Jurkat, Clone E6-1 (cell line): ENCODE measurements at regions not wholly inside any gene's neighbourhood (a gene's known extent, or its start where the extent isn't known, plus 50 kb on each side); places are given as distances from the start of the nearest gene placed in this dataset.

Source experiments
- DNase-seq: peaks from one replicate; pipeline ENCODE4 v3.0.0-alpha.2; 2011; ENCODE audit warnings: low read depth, low spot score
- H3K4me3 ChIP-seq: 2 replicates; pipeline ENCODE4 v1.5.1; 2011; ENCODE audit warnings: mild to moderate bottlenecking, low read length, control low read depth, moderate library complexity

DNA sequence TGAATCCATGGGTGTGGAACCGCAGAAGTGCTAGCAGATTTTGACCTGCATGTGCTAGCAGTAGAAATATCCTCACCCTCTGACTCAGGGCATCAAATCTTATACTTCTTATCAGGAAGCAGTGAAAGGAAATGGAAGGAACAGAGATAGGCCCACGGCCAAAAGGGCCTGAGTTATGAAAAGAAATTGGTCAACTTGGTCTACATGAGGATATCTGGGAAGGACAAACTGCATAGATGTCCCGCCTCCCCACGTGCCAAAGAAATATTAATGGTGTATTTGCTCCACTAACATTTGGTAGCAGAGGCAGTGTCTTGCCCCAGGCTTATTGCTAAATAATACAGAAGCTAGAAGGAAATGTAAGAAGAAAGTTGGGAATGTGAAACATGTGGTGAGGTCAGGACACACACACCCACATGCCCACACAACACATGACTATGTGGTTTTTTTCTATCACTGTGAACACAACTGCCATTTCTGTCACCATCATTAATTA is 93.6 kb upstream of the COL8A1 start:
- H3K4me3 ChIP-seq: no peak overlapping the region
- no peak for DNase-seq

DNA sequence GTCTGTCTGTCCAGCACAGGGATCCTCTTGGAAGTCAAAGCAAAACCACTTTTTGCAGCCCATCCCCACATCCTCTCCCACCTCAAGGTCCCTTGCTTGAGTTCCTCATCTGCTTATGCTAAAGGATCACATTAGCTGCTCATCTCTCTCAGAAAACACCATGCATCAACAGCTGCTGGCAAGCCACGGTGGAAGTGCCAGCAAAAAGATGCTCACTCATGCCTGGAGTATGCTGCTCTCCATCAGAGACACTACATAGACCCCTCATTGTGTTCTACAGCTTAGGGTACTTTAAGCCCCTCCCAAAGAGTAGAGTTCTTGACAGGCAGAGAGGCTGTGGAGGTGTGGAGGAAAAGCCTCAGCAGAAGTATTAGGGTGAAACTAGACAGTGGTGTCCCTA is 94.6 kb upstream of the COL8A1 start:
- H3K4me3 ChIP-seq: no peak overlapping the region
- DNase-seq: no peak

DNA sequence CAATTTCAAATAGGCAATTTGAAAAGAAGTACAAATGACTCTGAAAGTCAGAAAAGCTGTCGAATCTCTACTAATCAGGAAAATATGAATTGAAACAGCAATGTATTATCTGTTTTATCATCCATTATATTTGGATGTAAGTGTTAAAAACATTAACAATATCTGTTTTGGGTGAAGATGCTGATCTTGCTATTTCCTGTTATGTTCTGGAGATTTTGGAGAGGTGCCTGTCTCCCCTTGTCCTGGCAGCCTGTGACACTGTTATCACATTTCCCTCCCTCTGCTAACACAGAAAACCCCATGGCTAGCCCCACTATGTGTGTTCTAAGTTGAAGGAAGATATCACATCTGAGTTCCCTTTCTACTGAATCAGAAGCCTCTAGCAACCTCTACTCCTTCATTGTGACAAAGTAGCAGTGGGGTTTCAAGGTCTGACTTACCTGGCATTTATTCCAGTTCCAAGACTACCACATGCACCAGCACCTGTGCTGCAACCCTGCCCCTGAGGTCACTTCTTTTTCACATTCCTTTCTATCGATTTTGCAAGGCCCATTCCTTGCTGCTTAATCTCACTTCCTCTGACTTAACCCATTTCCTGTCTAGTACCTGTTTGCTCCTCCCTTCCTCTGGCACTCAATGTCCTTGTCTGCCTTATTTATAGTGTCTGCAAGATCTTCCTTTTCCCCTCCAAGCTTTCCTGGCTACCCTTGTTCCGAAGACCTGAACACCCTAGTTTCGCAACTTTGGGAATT is 95.5 kb upstream of the COL8A1 start:
- peak; percentile 8 for DNase-seq
- H3K4me3 ChIP-seq: no peak overlapping the region

DNA sequence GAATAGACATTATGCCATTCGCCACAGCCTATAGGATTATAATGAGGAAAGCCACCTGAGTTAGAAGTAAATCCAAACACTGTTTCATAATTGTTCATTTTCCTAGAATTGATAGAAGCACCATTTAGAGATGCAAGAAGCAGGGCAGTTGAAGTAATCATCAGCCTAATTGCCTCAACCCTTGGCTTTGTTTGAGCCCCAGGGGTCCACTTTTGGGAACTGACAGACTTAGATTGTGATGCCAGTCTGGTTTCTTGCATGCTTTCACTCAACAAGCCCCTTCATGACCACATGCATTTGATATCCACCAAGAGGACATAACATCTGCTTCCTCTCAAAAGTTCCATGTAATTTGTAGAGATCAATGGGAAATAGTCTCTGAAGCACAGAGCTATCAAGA is 97.2 kb upstream of the COL8A1 start:
- DNase-seq: no peak
- no peak overlapping the region for H3K4me3 ChIP-seq

DNA sequence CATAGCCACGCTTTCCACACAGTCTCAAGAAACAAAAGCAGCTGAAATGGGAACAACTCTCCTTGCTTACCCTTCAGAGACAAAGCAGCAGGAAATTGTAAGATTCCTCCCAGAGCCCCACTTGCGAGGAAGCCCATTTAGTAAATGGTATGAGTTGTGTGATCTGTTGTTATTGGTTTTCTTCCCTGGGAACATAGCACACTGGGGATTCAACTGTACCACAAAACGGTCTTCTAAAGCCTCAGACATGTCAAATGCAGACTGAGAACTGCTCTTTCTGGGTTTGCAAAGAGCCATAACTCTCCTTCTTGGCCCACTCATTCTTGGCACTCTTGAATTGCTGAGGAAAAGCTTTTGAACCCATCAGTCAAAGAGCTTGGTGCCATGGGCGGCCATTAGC is 101.0 kb upstream of the COL8A1 start:
- no peak for DNase-seq

DNA sequence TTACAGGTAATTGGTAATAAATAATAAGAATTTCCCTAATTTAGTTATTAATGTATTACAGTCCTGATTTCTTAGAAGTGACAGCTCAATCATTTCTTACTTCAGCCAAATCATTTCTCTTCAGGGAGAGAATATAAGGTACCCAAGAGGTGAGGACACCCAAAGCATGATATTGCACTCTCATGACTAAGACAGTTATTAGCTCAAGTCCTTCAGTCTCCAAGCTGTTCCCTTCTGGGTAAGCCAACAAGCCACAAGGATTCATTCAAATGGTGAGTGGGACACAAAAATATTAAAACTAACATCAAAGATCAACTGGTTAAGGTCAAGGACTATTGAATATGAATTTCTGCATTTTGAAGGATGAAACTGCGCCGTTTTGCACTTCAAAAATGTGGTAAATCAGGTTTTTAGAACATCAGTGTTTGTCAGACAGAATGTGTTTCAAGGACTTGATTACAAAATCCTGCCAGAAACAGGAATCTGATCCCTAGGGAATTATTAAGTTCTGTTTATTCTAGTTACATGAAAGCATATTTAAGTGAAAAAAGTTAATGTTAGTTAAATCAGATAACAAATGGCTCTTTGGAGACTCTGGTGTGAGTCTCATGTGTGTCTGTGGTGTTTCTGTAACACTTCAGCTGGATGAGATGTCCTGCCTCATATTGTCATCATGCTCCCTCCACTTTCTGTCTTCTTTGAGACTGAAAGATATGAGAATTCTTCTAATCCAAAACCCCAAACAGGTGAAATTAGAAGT is 101.7 kb upstream of the COL8A1 start:
- no peak overlapping the region for H3K4me3 ChIP-seq
- no peak for DNase-seq

More for the DNA sequence above, 101.0 kb upstream of the COL8A1 start:
- no peak overlapping the region for H3K4me3 ChIP-seq

DNA sequence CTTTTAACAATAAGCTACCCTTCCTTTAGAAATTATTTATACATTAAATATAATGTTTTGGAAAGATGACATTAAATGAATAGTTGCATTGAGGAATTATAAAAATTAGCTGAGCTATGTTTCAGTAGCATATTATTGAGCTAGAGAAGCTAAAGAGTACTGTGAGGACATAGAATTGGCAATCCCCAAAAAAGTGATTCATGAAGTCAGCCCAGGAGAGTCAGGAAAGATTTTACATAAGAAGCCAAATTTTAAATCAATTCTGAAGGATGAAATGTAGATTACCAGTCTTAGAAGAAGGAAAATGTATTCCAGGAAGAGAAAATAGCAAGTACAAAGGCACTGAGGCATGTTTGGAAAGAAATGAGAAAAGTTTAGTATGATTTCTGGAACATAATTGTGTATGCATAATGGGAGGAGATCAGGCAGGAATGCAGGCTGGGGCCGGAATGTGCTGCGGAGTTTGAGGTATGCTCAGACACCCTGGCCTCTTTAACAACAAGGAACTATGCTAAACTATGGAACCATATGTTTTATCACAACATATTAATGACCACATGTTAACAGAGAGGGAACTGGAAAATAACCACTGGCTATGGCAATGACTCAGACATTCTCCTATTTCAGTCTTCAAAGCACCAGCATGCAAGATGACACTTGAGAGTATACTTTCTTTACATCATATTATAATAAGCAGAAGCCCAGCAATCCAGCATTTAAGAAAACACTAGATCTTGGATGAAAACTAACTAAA is 103.3 kb upstream of the COL8A1 start:
- no peak overlapping the region for H3K4me3 ChIP-seq
- no peak for DNase-seq

DNA sequence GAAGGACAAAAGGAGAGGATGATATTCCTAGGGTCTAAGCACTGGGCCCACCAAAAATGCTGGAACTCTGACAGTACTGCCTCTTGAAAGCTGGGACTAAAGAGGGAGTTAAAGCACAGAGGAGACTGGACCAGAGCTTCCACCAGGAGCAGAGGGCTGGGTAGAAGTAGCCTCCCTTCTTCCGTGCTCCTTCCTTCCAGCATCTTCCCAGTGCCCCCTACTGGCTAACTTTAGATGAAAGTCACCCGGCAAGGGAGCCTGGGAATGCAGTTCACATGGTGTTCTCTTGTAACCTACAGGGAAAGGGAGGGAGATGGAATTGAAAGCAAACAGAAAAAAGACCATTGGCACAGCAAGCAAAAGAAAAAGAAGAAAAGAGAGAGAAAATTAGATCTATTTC is 106.1 kb upstream of the COL8A1 start:
- DNase-seq: peak; percentile 19
- no peak overlapping the region for H3K4me3 ChIP-seq

DNA sequence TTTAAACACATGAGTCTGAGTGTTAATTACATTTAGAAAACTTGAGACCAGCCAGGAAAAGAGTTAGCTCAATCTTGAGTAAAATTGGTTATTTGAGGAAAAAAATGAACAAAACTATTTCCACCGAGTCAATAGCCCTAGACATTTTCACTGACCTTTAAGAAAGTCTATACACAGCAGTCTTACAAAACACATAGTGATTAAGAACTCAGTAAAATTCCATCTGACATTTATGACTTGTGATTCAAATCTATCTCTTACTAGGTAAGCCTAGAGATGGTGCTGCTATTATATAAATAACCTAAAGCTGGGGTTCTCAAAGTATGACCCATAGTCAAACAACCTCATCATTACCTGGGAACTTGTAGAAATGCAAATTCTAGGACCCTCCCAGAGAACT is 109.1 kb upstream of the COL8A1 start:
- DNase-seq: no peak
- no peak overlapping the region for H3K4me3 ChIP-seq

DNA sequence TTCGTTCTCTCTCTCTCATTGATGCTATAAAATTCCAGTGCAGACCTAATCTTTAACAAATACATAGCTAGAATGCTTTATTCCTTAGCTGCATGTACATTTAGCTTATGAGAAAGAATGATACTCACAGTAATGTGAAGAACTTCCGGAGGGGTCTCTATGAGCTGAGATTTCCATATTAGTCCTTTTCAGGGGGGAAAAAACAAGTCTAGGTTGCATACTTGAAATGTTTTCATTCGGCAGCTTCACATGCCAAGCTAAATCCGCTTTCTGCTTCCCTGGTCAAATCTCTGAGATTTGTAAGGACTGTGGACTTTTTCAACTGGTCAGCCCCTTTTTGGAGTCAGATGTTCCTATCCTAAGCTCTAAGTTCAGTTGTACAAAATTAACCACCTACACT is 111.5 kb upstream of the COL8A1 start:
- no peak overlapping the region for H3K4me3 ChIP-seq
- DNase-seq: no peak

DNA sequence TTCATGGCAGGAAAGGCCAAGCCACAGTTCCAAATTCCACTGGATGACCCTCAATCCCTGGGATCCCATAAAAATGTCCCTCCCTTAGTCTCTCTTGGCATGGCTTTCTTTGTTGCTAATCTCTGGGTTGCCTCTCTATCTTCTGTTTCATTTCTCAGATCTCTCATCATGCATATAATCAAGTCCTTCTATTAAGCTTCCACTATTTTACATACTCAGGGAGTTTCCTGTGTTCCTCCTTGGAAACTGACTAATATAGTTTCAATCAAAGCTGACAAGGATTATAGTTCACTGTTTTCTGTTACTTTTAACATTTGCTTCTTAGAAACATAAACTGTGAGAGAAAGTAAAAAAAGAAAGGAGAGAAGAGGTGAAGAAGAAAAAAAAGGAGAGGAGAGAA is 113.8 kb upstream of the COL8A1 start:
- no peak for DNase-seq
- H3K4me3 ChIP-seq: no peak overlapping the region

DNA sequence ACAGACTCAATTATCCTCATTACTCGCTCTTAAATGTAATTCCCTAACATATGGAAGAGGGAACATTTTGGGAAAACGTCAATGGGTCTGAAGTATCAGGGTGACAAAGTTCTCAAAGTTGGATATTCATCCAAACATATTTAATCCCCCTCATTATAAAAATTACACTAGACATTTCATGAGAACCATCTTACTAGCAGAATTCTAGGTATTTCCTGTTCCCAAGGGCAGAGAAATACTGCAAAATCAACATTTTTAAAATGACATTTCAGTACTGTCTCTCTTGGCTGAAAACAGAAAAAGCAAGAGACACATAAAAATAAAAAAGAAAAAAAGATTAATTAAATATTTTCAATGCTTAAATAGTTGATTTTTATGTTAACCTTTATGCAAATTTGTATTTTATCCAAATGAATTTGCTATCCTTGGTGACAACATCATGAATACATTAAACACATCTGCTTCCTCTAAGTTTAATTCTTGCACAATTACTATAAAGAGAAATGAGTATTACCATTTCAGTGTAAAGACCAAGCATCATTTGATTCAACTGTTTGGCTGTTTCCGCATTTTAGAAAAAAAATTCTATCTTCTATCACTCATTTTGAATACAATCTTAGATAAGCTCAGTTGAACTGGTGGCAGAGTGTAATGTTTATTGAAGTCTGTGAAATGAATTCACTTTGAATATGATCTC is 114.8 kb upstream of the COL8A1 start:
- no peak for DNase-seq
- no peak overlapping the region for H3K4me3 ChIP-seq

DNA sequence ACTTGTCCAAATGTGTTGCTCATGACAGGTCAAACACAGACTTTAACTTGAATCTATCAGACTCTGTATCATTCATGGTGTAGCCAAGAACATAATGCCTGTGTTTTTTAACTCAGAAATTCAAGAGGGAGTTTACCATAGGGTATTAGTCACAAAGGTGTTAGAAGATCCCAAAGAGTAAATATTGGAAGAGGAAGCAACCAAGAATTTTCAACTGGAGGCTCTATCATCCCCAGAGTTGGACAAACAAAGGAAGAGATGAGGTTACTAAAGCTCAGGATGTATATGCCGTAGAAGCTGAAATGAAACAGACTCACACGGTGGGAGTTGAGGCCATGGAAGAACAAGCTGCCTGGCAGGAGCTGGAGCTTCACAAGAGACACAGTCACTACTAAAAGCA is 116.2 kb upstream of the COL8A1 start:
- no peak overlapping the region for H3K4me3 ChIP-seq
- no peak for DNase-seq

DNA sequence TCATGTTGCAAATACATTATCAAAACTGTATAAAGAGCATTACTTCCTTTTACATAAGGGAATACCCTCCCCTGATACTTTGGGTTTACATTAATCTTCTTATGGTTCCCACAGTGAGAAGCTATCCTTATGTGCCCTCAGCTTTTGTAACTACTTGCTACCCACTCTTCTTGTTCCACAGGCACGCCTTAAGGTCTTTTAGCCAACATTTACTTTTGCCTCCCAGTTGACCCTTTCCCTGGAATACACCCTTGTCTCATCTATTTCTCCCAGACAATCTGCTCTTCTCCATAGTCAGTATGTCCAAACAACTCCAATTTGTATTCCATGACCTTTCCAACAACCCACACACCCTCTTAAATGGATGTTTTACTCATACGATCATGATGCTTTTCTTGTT is 116.8 kb upstream of the COL8A1 start:
- no peak for DNase-seq
- no peak overlapping the region for H3K4me3 ChIP-seq

DNA sequence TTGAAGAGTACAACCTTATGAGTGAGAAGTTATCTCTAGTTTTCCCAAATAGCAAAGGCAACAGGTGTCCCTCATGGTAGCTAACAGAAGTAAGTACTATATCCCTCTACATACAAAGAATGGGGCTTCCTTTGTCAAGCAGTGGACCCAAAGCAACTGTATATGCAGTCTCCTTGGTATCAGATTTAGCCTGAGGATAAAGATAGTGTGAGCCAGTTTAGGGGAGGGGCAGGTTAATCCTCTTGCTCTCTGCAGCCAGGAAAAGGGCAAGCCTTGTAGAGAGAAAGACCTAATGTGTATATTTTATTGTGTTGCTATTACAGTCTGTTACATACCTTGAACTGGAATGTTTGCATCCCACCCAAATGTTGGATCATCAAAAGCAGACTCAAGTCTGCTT is 117.9 kb upstream of the COL8A1 start:
- no peak for DNase-seq
- H3K4me3 ChIP-seq: no peak overlapping the region

DNA sequence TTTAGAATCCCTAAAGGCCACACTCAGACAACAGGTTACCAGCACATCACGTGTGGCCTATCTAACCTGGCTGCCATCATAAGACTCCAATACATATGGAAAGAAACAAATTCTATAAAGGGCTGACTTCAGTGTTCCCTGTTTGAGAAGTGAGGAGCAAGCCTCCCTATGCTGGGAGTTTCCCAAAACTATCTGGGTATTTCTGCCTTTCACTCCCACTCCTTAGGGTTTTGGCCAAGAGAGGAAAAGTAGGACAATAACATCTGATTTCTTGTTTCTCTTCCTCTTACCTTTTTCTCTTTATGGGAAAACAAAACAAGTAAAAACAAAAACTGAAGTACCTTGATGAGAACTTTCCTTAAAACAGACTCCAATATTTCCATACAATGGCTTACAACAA is 121.5 kb upstream of the COL8A1 start:
- no peak for DNase-seq
- H3K4me3 ChIP-seq: no peak overlapping the region

DNA sequence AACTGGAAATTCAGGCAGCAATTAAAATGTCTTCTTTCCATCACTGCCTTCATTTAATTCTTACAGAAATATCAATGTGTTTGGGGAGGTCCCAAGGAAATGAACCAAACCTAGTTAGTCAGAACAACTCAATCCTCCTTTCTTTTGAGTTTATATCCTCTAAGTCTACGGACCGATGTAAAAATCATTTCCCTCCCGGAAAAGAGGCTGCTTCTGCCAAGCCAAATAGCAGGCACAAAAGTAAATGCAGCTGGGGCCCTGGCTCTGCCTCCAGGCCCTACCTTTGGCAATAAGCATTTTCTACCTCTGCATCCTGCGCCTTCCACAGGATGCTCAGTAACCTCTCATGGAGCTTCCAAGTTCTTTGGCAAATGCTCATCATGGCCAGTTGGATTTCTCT is 122.5 kb upstream of the COL8A1 start:
- H3K4me3 ChIP-seq: no peak overlapping the region
- no peak for DNase-seq

DNA sequence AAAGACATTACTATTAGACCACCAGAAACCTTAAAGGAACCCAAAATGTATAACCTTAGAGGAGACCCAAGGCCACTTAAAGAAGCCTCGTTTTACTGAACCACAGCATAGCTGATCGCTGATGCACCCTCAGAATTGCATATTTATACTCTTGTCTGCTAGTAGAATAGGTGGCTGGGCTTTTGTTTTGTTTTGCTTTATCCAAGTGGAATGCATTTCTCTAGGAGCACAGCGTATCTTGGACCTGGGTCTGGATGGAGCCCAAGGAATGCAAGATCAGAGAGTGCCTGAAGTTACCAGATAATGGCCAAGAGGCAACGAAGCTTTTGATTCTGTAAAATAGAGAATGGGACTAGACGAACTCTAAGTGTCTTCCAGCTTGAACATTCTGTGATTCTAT is 129.2 kb upstream of the COL8A1 start:
- H3K4me3 ChIP-seq: no peak overlapping the region
- no peak for DNase-seq

DNA sequence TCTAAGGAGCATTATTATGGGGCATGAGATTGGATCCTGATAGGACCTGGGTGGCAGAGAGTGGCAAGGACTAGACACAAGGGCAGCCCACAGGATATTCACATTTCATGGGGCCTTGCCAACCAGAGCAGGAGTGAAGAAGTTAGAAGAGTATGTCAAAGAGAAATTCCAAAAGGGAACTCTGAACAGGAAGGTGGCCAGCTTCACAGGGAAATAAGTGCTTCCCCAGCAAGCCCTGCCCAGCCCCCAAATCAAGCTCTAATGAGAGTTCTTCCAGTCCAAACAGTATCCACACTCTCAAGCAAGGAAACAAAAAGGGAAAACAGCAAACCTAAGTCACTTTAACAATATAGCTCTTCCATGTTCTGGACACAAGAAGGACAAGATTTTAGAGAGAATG is 130.2 kb upstream of the COL8A1 start:
- DNase-seq: no peak
- no peak overlapping the region for H3K4me3 ChIP-seq
